Peyer's patch (tissue), 4 donors: ENCODE measurements at regions not wholly inside any gene's neighbourhood (a gene's known extent, or its start where the extent isn't known, plus 50 kb on each side); places are given as distances from the start of the nearest gene placed in this dataset.

Experiments
- POLR2A ChIP-seq, 2 donors: fragments of 450-650 bp; IDR thresholded peaks; one replicate each; pipeline ENCODE4 v1.5.1; 2017; ENCODE audit warnings: antibody characterized with exemption in 2 of 2, mild to moderate bottlenecking in 2 of 2, moderate library complexity in 2 of 2
- TF ChIP-seq, protein P1 (sequence below), 6 experiments: fragments of 450-650 bp in 4 of 6; fragments of 200-600 bp in 2 of 6; sonication (generic) in 1 of 6; IDR thresholded peaks; one replicate each; pipeline ENCODE4 v1.5.1; 2017 to 2019; ENCODE audit warnings: antibody characterized with exemption in 6 of 6, mild to moderate bottlenecking in 3 of 6, moderate library complexity in 1 of 6

DNA sequence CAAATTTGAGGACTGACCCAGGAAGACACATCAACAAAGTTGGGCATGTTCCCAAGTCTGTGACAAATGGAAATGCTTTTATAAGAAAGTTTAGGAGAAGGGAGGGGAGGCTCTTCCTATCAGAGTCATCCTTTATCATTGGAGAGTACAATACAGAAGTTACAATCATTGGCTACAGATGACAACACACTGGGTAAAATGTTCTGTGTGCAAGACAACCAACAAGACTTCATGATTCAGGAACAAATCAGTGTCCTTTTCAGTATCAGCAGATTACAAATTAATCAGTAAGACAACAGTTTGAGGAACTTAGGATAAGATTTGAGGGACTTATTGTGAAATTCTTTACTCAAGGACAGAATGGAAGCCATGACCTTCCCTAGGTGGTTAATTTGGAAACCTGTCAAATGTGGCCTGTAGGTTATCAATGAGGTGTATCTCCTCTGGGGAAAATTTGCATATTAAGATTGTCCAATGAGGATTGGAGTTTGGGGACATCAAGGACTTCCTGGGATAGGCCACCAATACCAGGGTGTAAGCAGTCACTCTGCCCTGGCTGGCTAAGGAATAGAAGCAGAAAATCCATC lies 274.4 kb upstream of the RORA start:
- TF ChIP-seq, protein P1, sequence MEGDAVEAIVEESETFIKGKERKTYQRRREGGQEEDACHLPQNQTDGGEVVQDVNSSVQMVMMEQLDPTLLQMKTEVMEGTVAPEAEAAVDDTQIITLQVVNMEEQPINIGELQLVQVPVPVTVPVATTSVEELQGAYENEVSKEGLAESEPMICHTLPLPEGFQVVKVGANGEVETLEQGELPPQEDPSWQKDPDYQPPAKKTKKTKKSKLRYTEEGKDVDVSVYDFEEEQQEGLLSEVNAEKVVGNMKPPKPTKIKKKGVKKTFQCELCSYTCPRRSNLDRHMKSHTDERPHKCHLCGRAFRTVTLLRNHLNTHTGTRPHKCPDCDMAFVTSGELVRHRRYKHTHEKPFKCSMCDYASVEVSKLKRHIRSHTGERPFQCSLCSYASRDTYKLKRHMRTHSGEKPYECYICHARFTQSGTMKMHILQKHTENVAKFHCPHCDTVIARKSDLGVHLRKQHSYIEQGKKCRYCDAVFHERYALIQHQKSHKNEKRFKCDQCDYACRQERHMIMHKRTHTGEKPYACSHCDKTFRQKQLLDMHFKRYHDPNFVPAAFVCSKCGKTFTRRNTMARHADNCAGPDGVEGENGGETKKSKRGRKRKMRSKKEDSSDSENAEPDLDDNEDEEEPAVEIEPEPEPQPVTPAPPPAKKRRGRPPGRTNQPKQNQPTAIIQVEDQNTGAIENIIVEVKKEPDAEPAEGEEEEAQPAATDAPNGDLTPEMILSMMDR (IDR thresholded peaks at IDR 0.05), result no peak
- TF ChIP-seq POLR2A (IDR thresholded peaks at IDR 0.05), result no peak
